ENCODE measurements at regions not wholly inside any gene's neighbourhood (a gene's known extent, or its start where the extent isn't known, plus 50 kb on each side); places are given as distances from the start of the nearest gene placed in this dataset.
A peak's percentile ranks its signal among the peaks of the same experiment; 100 is the strongest.

- Histone ChIP-seq H3K27ac (no peak overlapping the region), H3K36me3 (no peaks in the 10 kb centered on the region), H3K9me3 (no peaks in the 10 kb centered on the region), H3K4me3 (no peak overlapping the region), H3K27me3 (no peaks in the 10 kb centered on the region), H3K4me1 (no peaks in the 10 kb centered on the region)
- intact Hi-C loops (cut with DNase I; ENCODE audit: low total_unique reads), result no loop called here
- no peak for DNase-seq (ENCODE audit: low spot score in 2 of 2)
- TF ChIP-seq POLR2A (IDR thresholded peaks at IDR 0.05), result no peak
Measured at GRCh38 chr11:35056391-35057093, 82.4 kb upstream of the CD44 start.

GRCh38 chr11:35057926-35058668 lies 80.9 kb upstream of the CD44 start:
- no peaks in the 10 kb centered on the region for H3K27me3 ChIP-seq
- no peak overlapping the region for H3K4me3 ChIP-seq
- no peaks in the 10 kb centered on the region for H3K36me3 ChIP-seq
- no peaks in the 10 kb centered on the region for H3K4me1 ChIP-seq
- TF ChIP-seq POLR2A (IDR thresholded peaks at IDR 0.05) (no peak), POLR2AphosphoS5 (IDR thresholded peaks at IDR 0.05) (no peak), CTCF (IDR thresholded peaks at IDR 0.05) (no peak)
- intact Hi-C loops (cut with DNase I; ENCODE audit: low total_unique reads), result no loop called here
- no peaks in the 10 kb centered on the region for H3K9me3 ChIP-seq
- no peak for DNase-seq (ENCODE audit: low spot score in 2 of 2)
- H3K27ac ChIP-seq, result no peak overlapping the region

GRCh38 chr11:35058669-35059434 lies 80.1 kb upstream of the CD44 start:
- no peak overlapping the region for H3K4me3 ChIP-seq
- no peak overlapping the region for H3K27ac ChIP-seq
- no peaks in the 10 kb centered on the region for H3K36me3 ChIP-seq
- intact Hi-C loops (cut with DNase I; ENCODE audit: low total_unique reads), result no loop called here
- no peaks in the 10 kb centered on the region for H3K27me3 ChIP-seq
- no peaks in the 10 kb centered on the region for H3K4me1 ChIP-seq
- TF ChIP-seq POLR2A (IDR thresholded peaks at IDR 0.05) (no peak), CTCF (IDR thresholded peaks at IDR 0.05) (no peak), POLR2AphosphoS5 (IDR thresholded peaks at IDR 0.05) (no peak)
- no peaks in the 10 kb centered on the region for H3K9me3 ChIP-seq
- no peak for DNase-seq (ENCODE audit: low spot score in 2 of 2)

- H3K9me3 ChIP-seq, result no peaks in the 10 kb centered on the region
- H3K36me3 ChIP-seq, result no peaks in the 10 kb centered on the region
- no peak for TF ChIP-seq POLR2A (IDR thresholded peaks at IDR 0.05)
- TF ChIP-seq CTCF (IDR thresholded peaks at IDR 0.05), result no peak
- no peak for TF ChIP-seq POLR2AphosphoS5 (IDR thresholded peaks at IDR 0.05)
- DNase-seq (ENCODE audit: low spot score in 2 of 2), result no peak
- intact Hi-C loops (cut with DNase I; ENCODE audit: low total_unique reads), result loop anchor here (2.0 kb wide), 1 partner anchor 35 kb away; no protein-coding TSS in a partner anchor
- H3K27me3 ChIP-seq, result no peaks in the 10 kb centered on the region
- H3K27ac ChIP-seq, result no peak overlapping the region
- H3K4me1 ChIP-seq, result no peaks in the 10 kb centered on the region
- H3K4me3 ChIP-seq, result no peak overlapping the region
Measured at GRCh38 chr11:35061516-35062440, 77.2 kb upstream of the CD44 start.

GRCh38 chr11:35063488-35063931 lies 75.5 kb upstream of the CD44 start:
- H3K9me3 ChIP-seq, result no peaks in the 10 kb centered on the region
- H3K4me1 ChIP-seq, result no peaks in the 10 kb centered on the region
- DNase-seq (ENCODE audit: low spot score in 2 of 2), result no peak
- no peaks in the 10 kb centered on the region for H3K36me3 ChIP-seq
- TF ChIP-seq POLR2A (IDR thresholded peaks at IDR 0.05) (no peak), POLR2AphosphoS5 (IDR thresholded peaks at IDR 0.05) (no peak), CTCF (IDR thresholded peaks at IDR 0.05) (no peak)
- intact Hi-C loops (cut with DNase I; ENCODE audit: low total_unique reads), result no loop called here
- no peaks in the 10 kb centered on the region for H3K27me3 ChIP-seq
- H3K27ac ChIP-seq, result peak overlapping the region; percentile 43 to 65
- no peak overlapping the region for H3K4me3 ChIP-seq
